Mesendoderm (in vitro differentiated cells): ENCODE measurements at regions not wholly inside any gene's neighbourhood (a gene's known extent, or its start where the extent isn't known, plus 50 kb on each side); places are given as distances from the start of the nearest gene placed in this dataset.
A peak's percentile ranks its signal among the peaks of the same experiment; 100 is the strongest.
"Not testable (repeated sequence)": the region's sequence is repeated elsewhere in the genome, so short reads cannot be mapped to it uniquely, and the experiment has no call there.

ENCODE experiments used
- DNase-seq: peaks from one replicate; pipeline ENCODE4 v3.0.0; 2013
- H2AK5ac ChIP-seq: 2 replicates; pipeline ENCODE4 v1.6.1; 2013; ENCODE audit warnings: low read length, inconsistent platforms
- H2BK120ac ChIP-seq: 2 replicates; pipeline ENCODE4 v1.6.1; 2013; ENCODE audit warnings: low read depth, mild to moderate bottlenecking, low read length, moderate library complexity, mixed read lengths
- H2BK15ac ChIP-seq: replicated peaks from 2 replicates; pipeline ENCODE4 v1.6.1; 2013; ENCODE audit warnings: low read depth, mild to moderate bottlenecking, moderate library complexity
- H2BK5ac ChIP-seq: 2 replicates; pipeline ENCODE4 v1.6.1; 2013; ENCODE audit warnings: low read length, inconsistent platforms
- H3K18ac ChIP-seq: 2 replicates; pipeline ENCODE4 v1.6.1; 2013; ENCODE audit warnings: mild to moderate bottlenecking, low read length, mixed read lengths
- H3K23ac ChIP-seq: one replicate; pipeline ENCODE4 v1.6.1; 2013; ENCODE audit warnings: low read length
- H3K27ac ChIP-seq: 2 replicates; pipeline ENCODE4 v1.5.1; 2013; ENCODE audit warnings: low read depth, mild to moderate bottlenecking, inconsistent platforms, low read length, moderate library complexity
- H3K27me3 ChIP-seq: 2 replicates; pipeline ENCODE4 v1.6.1; 2013; ENCODE audit warnings: low read length, control low read depth, mild to moderate bottlenecking, inconsistent platforms; ENCODE audit not compliant: insufficient read depth, poor library complexity
- H3K36me3 ChIP-seq: 2 replicates; pipeline ENCODE4 v1.6.1; 2013; ENCODE audit warnings: low read length, inconsistent platforms; ENCODE audit not compliant: control insufficient read depth, insufficient read depth
- H3K4ac ChIP-seq: one replicate; pipeline ENCODE4 v1.6.1; 2013; ENCODE audit warnings: low read depth, mild to moderate bottlenecking, low read length, moderate library complexity
- H3K4me1 ChIP-seq: 2 replicates; pipeline ENCODE4 v1.6.1; 2013; ENCODE audit warnings: low read depth, low read length, inconsistent platforms; ENCODE audit not compliant: control insufficient read depth
- H3K4me2 ChIP-seq: 2 replicates; pipeline ENCODE4 v1.6.1; 2013; ENCODE audit warnings: low read length
- H3K4me3 ChIP-seq: 2 replicates; pipeline ENCODE4 v1.5.1; 2013; ENCODE audit warnings: mild to moderate bottlenecking, low read length
- H3K56ac ChIP-seq: one replicate; pipeline ENCODE4 v1.6.1; 2013; ENCODE audit warnings: low read length
- H3K79me1 ChIP-seq: 2 replicates; pipeline ENCODE4 v1.6.1; 2013; ENCODE audit warnings: low read length, inconsistent platforms
- H3K79me2 ChIP-seq: 2 replicates; pipeline ENCODE4 v1.6.1; 2013; ENCODE audit warnings: mild to moderate bottlenecking, low read length; ENCODE audit not compliant: control insufficient read depth, insufficient read depth
- H3K9ac ChIP-seq: 2 replicates; pipeline ENCODE4 v1.6.1; 2013; ENCODE audit warnings: low read length, inconsistent platforms
- H4K5ac ChIP-seq: one replicate; pipeline ENCODE4 v1.6.1; 2013; ENCODE audit warnings: low read length
- H4K8ac ChIP-seq: one replicate; pipeline ENCODE4 v1.6.1; 2013; ENCODE audit warnings: low read depth, mild to moderate bottlenecking, control low read depth, low read length, moderate library complexity
- WGBS: extraction: QIAGEN DNeasy Blood & Tissue Kit; methylation state at CpG from one replicate; pipeline ENCODE4 v1.1.7; 2013; ENCODE audit warnings: low lambda C conversion rate, missing lambda C conversion rate; ENCODE audit not compliant: insufficient coverage; ENCODE audit errors: extremely low coverage; 5-methylcytosine and 5-hydroxymethylcytosine counted together

DNA sequence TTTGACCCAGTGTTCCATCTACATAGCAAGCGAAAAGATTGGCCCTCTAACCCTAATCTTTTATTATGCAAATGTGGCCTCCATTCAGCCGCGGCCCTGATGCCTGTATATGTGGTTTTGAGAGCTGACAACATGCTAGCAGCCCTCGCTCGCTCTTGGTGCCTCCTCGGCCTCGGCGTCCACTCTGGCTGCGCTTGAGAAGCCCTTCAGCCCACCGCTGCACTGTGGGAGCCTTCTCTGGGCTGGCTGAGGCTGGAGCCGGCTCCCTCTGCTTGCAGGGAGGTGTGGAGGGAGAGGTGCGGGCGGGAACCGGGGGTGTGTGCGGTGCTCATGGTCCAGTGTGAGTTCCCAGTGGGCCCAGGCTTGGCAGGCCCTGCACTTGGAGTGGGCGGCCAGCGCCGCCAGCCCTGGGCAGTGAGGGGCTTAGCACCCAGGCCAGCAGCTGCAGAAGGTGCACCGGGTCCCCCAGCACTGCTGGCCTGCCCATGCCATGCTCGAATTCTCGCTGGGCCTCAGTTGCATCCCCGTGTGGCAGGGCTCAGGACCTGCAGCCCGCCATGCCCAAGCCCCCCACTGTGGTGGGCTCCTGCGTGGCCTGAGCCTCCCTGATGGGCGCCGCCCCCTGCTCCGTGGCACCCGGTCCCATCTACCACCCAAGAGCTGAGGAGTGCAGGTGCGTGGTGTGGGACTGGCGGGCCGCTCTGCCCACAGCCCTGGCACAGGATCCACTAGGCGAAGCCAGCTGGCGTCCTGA is 757.5 kb upstream of the CTNND2 start:
- Histone ChIP-seq H3K4me3 (no peak overlapping the region), H2BK120ac (no peak overlapping the region), H3K4me1 (no peaks in the 10 kb centered on the region), H3K36me3 (no peaks in the 10 kb centered on the region), H2AK5ac (no peak overlapping the region), H3K23ac (no peak overlapping the region), H3K4ac (no peak overlapping the region), H4K8ac (no peak overlapping the region), H2BK15ac (no peak overlapping the region), H3K9ac (no peak overlapping the region), H3K79me1 (no peaks in the 10 kb centered on the region), H3K79me2 (peaks cover 5% of the 10 kb centered on the region), H4K5ac (no peak overlapping the region), H3K4me2 (no peak overlapping the region), H3K27me3 (no peaks in the 10 kb centered on the region), H3K56ac (no peak overlapping the region), H3K18ac (no peak overlapping the region), H3K27ac (no peak overlapping the region), H2BK5ac (no peak overlapping the region)
- DNase-seq = no peak
- whole genome bisulfite sequencing = no CpG with 5 or more reads among the region's 33 CpGs

- not testable (repeated sequence) for H2BK15ac ChIP-seq, H2AK5ac ChIP-seq, H3K79me2 ChIP-seq, H3K18ac ChIP-seq, H2BK120ac ChIP-seq, H3K23ac ChIP-seq, H3K56ac ChIP-seq, H3K36me3 ChIP-seq, H2BK5ac ChIP-seq, H4K8ac ChIP-seq, H3K27ac ChIP-seq, H3K4me1 ChIP-seq, H3K4ac ChIP-seq, H3K9ac ChIP-seq, H4K5ac ChIP-seq, H3K27me3 ChIP-seq, H3K4me3 ChIP-seq, H3K79me1 ChIP-seq, H3K4me2 ChIP-seq
- no CpG with 5 or more reads among the region's 24 CpGs for WGBS
- peak; percentile 45 for DNase-seq
These were observed 756.2 kb upstream of the CTNND2 start for GRCh38 chr5:12660279-12661107.

DNA sequence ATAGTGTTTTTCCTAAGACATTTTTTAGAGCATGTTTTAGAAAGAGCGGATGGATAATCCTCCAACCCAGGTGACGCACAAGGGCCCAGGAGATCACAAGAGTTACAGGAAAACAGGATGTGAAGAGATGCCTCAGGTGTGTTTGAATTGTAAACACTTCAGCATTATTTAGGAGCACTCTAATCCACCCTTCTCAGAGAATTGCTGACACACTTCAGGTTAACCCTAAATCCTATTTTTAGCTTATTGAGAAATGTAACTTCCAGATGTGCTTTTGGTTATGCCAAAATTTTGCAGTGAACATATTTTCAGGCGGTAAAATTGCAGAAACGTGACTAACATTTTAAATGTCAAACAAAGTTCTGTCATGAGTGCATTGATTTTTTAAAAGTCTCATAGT is 755.4 kb upstream of the CTNND2 start:
- Histone ChIP-seq H2BK120ac (no peak overlapping the region), H3K4me3 (no peak overlapping the region), H3K23ac (no peak overlapping the region), H3K79me2 (no peaks in the 10 kb centered on the region), H3K4me1 (no peaks in the 10 kb centered on the region), H3K4me2 (no peak overlapping the region), H2AK5ac (no peak overlapping the region), H3K18ac (no peak overlapping the region), H3K36me3 (no peaks in the 10 kb centered on the region), H3K9ac (no peak overlapping the region), H3K27ac (no peak overlapping the region), H2BK15ac (no peak overlapping the region), H3K79me1 (no peaks in the 10 kb centered on the region), H3K27me3 (no peaks in the 10 kb centered on the region), H3K56ac (no peak overlapping the region), H4K5ac (no peak overlapping the region), H2BK5ac (no peak overlapping the region), H3K4ac (no peak overlapping the region), H4K8ac (no peak overlapping the region)
- no peak for DNase-seq
- no CpG with 5 or more reads among the region's 4 CpGs for WGBS

- Histone ChIP-seq H4K8ac (no peak overlapping the region), H3K9ac (no peak overlapping the region), H4K5ac (no peak overlapping the region), H2BK5ac (no peak overlapping the region), H3K23ac (no peak overlapping the region), H3K27me3 (no peaks in the 10 kb centered on the region), H3K4me1 (no peaks in the 10 kb centered on the region), H3K18ac (no peak overlapping the region), H3K36me3 (no peaks in the 10 kb centered on the region), H3K4me2 (no peak overlapping the region), H3K79me1 (no peaks in the 10 kb centered on the region), H3K79me2 (no peaks in the 10 kb centered on the region), H3K4ac (no peak overlapping the region), H3K56ac (no peak overlapping the region), H2AK5ac (no peak overlapping the region), H3K27ac (no peak overlapping the region), H2BK15ac (no peak overlapping the region), H3K4me3 (no peak overlapping the region), H2BK120ac (no peak overlapping the region)
- WGBS = no CpG with 5 or more reads among the region's 4 CpGs
- DNase-seq = no peak
These were observed 754.7 kb upstream of the CTNND2 start for GRCh38 chr5:12658871-12659446.

DNA sequence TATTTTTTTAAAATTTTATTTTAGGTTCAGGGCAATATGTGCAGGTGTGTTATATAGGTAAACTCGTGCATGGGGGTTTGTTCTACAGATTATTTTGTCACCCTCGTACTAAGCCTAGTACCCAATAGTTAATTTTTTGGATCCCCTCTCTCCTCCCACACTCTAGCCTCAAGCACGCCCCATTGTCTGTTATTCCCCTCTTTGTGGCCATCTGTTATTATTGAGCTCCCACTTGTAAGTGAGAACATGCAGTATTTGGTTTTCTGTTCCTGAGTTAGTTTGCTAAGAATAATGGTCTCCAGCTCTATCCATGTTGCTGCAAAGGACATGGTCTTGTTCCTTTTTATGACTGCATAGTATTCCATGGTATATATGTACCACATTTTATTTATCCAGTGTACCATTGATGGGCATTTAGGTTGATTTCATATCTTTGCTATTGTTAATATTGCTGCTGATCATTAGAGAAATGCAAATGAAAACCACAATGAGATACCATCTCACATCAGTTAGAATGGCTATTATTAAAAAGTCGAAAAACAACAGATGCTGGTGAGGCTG is 753.7 kb upstream of the CTNND2 start:
- not testable (repeated sequence) for H2BK120ac ChIP-seq, H3K18ac ChIP-seq, H3K4ac ChIP-seq, H3K23ac ChIP-seq, H3K4me2 ChIP-seq, H2BK5ac ChIP-seq, DNase-seq, H3K79me2 ChIP-seq, H3K4me1 ChIP-seq, H2BK15ac ChIP-seq, H2AK5ac ChIP-seq, H3K9ac ChIP-seq, H3K56ac ChIP-seq, H4K5ac ChIP-seq, H3K36me3 ChIP-seq, H4K8ac ChIP-seq, H3K4me3 ChIP-seq, H3K79me1 ChIP-seq, H3K27ac ChIP-seq, H3K27me3 ChIP-seq
- no CpG with 5 or more reads among the region's 4 CpGs for WGBS
